ENCODE measurements at regions not wholly inside any gene's neighbourhood (a gene's known extent, or its start where the extent isn't known, plus 50 kb on each side); places are given as distances from the start of the nearest gene placed in this dataset.

DNA sequence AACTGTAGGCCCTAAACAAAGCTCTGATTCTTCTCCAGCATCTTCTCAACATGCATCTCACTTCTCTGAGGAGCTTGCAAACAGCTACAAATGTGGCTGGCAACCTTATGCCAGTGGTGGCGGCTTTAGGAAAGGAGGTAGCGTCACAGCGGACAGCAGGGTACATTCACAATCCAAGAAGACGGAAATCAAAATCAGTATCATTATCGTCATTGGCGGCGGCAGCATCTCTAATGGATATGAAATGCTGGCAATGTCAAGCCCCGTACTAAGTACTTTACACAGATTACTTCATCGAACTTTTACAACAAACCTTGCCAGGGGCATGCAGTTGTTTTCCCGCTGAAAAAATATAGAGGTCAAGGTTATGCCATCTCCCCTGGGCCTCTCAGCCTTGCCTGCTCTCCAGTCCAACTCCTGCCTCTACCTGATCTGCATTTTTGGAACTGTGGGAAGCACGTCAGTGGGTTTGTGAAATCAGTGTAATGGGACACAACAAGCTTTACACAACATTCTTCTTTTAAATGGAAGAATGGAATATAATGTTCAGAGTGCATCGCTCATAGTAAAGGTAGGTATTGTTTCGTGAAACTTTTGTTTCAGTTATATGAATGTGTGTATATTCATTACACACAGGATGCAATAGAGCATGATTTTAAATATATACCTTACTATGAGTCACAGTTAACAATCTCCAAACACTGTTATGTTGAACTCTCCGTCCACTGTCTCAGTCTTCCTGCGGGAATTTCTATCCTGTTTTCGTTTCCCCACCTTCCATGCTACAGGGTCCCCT lies 152.9 kb downstream of the TTC32 start:
- Mint-ChIP-seq H3K36me3 (ENCODE audit: low read depth) (no peaks in the 10 kb centered on the region), H3K4me3 (no peak overlapping the region), H3K9me3 (no peaks in the 10 kb centered on the region), H3K27me3 (peaks cover 3% of the 10 kb centered on the region), H3K4me1 (ENCODE audit: low read depth) (no peaks in the 10 kb centered on the region), H3K27ac (no peak overlapping the region)
- intact Hi-C loops (cut with micrococcal nuclease) = no loop called here
- POLR2A ChIA-PET = no interaction called here
- DNase-seq = no peak
- CTCF ChIA-PET = interaction anchor here (0.8 kb wide), 1 partner anchor 115 kb away, joined by 3 read pairs; no protein-coding TSS in a partner anchor
- no peak for ATAC-seq
- TF ChIP-seq, protein P1, sequence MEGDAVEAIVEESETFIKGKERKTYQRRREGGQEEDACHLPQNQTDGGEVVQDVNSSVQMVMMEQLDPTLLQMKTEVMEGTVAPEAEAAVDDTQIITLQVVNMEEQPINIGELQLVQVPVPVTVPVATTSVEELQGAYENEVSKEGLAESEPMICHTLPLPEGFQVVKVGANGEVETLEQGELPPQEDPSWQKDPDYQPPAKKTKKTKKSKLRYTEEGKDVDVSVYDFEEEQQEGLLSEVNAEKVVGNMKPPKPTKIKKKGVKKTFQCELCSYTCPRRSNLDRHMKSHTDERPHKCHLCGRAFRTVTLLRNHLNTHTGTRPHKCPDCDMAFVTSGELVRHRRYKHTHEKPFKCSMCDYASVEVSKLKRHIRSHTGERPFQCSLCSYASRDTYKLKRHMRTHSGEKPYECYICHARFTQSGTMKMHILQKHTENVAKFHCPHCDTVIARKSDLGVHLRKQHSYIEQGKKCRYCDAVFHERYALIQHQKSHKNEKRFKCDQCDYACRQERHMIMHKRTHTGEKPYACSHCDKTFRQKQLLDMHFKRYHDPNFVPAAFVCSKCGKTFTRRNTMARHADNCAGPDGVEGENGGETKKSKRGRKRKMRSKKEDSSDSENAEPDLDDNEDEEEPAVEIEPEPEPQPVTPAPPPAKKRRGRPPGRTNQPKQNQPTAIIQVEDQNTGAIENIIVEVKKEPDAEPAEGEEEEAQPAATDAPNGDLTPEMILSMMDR (IDR thresholded peaks at IDR 0.05) = no peak

DNA sequence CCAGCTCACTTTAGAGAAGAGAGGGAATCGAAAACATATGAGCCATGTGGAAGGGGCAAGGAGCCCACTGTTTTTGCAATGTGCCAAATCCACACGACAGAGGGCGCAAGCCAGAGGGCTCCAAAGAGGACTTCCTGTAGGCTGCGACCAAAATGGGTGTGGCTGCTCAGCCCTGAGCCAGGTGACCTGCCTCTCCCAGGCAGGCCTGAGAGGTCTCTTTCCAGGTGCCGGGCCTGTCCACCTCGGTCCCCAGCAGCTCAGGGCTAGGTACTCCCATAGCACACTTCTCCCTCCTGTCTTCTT lies 153.8 kb downstream of the TTC32 start:
- CTCF ChIA-PET = interaction anchor here (0.8 kb wide), 1 partner anchor 116 kb away, joined by 3 read pairs; no protein-coding TSS in a partner anchor
- Mint-ChIP-seq H3K4me1 (ENCODE audit: low read depth) (no peaks in the 10 kb centered on the region), H3K4me3 (no peak overlapping the region), H3K27ac (no peak overlapping the region), H3K36me3 (ENCODE audit: low read depth) (no peaks in the 10 kb centered on the region), H3K27me3 (peaks cover 3% of the 10 kb centered on the region), H3K9me3 (no peaks in the 10 kb centered on the region)
- TF ChIP-seq, protein P1 (IDR thresholded peaks at IDR 0.05) = no peak
- DNase-seq (no peak), ATAC-seq (no peak)
- intact Hi-C loops (cut with micrococcal nuclease) = no loop called here
- POLR2A ChIA-PET = no interaction called here

DNA sequence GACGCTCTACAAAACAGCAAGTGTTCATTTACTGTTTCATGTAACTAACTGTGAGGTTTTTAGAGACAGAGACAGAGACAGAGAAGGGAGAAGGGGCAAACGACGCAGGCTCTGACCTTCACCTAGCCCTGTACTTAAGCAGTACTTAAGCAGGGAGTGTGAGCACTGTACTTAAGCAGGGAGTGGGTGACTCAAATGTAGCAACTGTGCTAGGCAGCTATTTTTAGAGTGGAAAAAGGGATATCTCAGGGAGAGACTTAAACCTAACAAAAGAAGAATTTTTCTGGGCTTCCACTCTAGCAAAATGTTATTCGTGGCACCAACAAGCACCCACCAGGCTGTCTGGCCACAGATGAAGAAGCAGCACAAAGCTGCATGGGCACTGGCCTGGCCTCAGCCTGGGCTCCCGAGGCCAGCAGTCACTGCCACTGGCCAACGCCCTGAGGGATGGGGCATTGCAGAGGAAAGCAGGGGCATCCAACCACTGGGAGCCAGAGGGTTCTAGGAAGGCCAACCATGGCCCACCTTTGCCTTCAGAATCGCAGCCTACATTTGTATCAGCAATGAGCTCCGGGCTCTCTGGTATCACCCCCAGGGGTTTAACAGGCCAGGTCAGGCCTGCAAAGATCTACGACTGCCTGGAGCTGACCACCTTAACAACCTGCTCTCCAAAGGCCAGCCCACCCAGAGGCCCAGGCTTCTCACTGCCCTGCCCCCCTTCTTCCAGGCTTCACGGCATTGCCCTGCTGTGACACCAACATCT lies 154.3 kb downstream of the TTC32 start:
- ATAC-seq (no peak), DNase-seq (no peak)
- H3K36me3 Mint-ChIP-seq (ENCODE audit: low read depth) = no peaks in the 10 kb centered on the region
- ChIA-PET POLR2A (no interaction called here), CTCF (no interaction called here)
- H3K4me1 Mint-ChIP-seq (ENCODE audit: low read depth) = no peaks in the 10 kb centered on the region
- no peak overlapping the region for H3K4me3 Mint-ChIP-seq
- no peaks in the 10 kb centered on the region for H3K9me3 Mint-ChIP-seq
- H3K27ac Mint-ChIP-seq = no peak overlapping the region
- peaks cover 3% of the 10 kb centered on the region for H3K27me3 Mint-ChIP-seq
- intact Hi-C loops (cut with micrococcal nuclease) = no loop called here
- TF ChIP-seq, protein P1 (IDR thresholded peaks at IDR 0.05) = no peak

DNA sequence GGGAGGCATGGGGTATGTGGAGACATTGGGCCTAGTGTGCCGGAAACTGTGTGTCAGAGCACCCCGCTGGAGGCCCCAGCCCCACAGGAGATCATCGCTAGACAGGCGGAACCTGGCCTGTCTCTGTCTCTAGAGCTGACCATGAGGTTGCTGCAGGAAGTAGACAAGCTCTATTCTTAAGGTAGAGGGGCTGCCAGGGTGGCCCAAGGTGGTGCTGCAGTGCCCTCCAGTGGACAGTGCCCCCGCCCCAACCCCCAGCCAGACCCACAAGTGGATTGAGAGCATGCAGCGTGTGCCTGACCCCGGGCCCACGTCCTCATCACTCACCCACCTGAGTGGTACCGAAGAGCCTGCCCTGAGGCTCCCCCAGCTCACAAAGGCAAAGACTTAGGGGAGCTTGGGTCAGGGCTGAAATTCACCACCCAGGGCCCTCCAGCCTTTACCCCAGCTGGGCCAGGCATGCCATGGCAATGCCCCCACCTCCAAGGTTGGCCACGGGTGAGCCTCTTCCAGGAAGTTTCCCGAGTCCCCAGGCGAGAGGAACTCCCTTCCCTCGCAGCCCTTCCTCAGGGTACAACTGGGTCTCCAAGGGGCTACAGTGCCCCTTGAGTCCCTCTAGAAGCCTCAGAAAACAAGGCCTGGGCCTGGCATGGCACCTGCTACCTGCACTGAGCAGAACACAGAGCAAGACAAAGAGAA lies 155.0 kb downstream of the TTC32 start:
- H3K4me1 Mint-ChIP-seq (ENCODE audit: low read depth) = no peaks in the 10 kb centered on the region
- DNase-seq = peak; percentile 24

More for the DNA sequence above, 155.0 kb downstream of the TTC32 start:
- Mint-ChIP-seq H3K27ac (no peak overlapping the region), H3K4me3 (no peak overlapping the region), H3K9me3 (no peaks in the 10 kb centered on the region), H3K36me3 (ENCODE audit: low read depth) (no peaks in the 10 kb centered on the region), H3K27me3 (peaks cover 2% of the 10 kb centered on the region)
- CTCF ChIA-PET = no interaction called here
- TF ChIP-seq, protein P1 (IDR thresholded peaks at IDR 0.05) = no peak
- no peak for ATAC-seq
- POLR2A ChIA-PET = no interaction called here
- intact Hi-C loops (cut with micrococcal nuclease) = no loop called here
